Glomerular visceral epithelial cell (primary cell): ENCODE measurements at regions not wholly inside any gene's neighbourhood (a gene's known extent, or its start where the extent isn't known, plus 50 kb on each side); places are given as distances from the start of the nearest gene placed in this dataset.

Experiments used
- DNase-seq: peaks from one replicate; pipeline ENCODE4 v3.0.0-alpha.2; 2016; ENCODE audit errors: extremely low spot score

- no peak for DNase-seq
Observed at GRCh38 chr10:10626734-10627133, 390.9 kb upstream of the CELF2 start.

DNA sequence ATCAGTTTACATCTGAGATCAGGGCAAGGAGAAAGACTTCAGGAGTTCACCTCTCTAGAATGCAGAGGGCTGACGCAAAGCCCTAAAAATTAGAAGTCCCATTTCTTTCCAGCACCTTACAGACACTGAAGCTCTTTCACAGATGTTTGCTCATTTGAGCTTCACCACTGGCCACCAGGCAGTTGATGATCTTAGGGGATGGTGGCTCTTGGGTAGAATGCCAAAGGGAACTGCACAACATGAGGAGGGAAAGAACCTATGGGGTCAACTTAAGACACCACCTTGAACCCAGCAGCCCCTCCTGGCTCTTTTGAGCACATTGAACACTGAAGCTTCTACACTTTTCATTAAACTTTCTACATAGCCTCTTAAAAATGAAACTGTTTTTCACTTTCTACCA is 390.3 kb upstream of the CELF2 start:
- DNase-seq = no peak

- DNase-seq = no peak
Observed at GRCh38 chr10:10629512-10629911, 388.2 kb upstream of the CELF2 start.

- no peak for DNase-seq
Observed at GRCh38 chr10:10630281-10630680, 387.4 kb upstream of the CELF2 start.

DNA sequence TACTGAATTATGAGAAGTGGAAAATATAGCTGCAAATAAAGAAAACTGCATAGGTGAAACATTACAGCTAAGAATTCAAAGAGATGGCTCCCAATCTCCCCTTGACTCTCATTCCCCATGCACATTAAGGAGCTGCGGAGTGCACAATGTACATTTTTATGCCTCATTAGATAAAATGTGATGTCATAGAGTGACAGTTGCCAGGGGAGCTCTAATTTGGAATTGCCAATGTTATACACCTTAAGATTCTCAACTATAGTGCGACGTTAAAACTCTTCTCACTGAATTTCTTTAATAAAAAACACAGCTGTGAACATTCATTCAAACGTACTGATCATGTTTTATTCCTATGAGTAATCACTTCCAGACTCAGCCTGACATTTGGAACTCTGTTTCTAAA is 386.9 kb upstream of the CELF2 start:
- DNase-seq = no peak

GRCh38 chr10:10642189-10642588 is 375.5 kb upstream of the CELF2 start:
- no peak for DNase-seq

DNA sequence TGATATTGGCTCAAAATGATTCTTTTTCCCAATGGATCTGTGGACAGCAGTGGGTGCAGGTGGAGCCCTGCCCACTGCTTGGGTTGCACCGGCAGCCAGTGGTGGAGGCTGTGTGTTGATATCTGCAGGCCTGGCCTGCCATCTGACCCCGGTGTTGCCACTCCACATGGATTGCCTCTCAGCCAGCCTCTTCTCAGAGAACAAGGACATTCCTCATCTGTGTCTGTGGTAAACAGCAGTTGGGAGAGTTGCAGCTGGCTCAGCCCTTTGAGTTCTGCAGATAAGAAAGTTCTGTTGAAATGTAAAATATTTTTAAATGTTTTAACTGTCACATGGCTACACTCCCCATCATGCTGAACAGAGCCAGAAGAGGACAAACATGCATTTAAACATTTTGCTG is 374.9 kb upstream of the CELF2 start:
- no peak for DNase-seq

GRCh38 chr10:10644008-10644646 is 373.5 kb upstream of the CELF2 start:
- no peak for DNase-seq

DNA sequence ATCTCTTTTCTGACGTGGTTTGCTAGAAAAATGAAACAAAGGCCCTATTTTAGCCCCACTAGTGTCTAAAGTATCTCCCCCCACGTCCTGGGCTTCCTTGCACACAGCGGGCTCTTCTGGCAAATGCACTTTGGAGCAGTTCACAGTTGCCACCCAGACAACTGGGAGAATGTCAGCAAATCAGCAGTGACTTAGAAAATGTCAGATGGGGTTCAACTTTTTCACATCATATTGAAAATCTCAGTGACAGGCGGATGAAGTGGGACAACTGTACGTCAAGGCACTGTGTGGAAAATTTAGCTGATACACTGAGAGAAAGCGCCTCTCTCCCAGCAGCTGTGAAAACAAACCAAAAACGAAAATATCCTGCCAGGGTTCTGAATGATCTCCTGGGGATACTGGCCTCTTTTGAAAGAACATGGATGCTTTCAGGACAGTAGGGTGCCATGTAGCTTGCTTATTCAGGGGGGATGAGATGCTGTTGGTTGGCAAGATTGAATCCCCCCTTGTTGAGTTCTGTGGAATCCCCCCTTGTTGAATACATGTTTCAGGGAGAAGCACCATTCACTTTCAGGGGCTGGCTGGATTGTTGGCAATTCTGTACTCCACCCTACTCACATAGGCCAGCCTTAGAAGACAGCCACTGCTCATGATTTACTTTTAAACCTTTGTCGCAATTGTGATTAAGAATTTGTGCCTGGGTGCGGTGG is 372.8 kb upstream of the CELF2 start:
- no peak for DNase-seq

GRCh38 chr10:10647331-10647730 is 370.3 kb upstream of the CELF2 start:
- no peak for DNase-seq

DNA sequence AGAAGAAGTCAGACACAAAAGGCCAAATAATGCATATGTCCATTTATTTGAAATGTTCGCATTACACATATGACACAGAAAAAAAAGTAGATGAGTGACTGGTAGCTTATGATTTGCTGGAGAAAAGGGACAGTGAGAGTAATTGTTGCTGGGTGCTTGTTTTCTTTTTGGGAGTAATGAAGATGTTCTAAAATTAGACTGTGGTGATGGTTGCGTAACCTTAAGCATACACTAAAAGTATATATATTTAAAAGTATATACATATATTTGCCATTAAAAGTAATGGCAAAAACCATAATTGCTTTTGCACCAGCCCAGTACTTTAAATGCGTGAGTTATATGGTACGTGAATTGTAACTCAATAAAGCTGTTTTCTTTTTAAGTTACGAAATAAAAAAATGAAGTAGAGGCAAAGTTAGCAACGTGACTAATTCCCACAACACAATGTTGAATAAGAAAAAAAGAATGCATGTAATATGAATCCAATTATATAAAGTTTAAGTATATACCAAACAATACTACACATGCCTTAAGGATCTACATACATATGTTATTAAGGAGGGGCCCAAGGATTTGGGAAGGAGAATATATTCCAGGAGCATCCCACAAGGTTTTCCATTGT is 360.4 kb upstream of the CELF2 start:
- no peak for DNase-seq

- DNase-seq = no peak
Observed at GRCh38 chr10:10658172-10658785, 359.4 kb upstream of the CELF2 start.

- no peak for DNase-seq
Observed at GRCh38 chr10:10660054-10660453, 357.6 kb upstream of the CELF2 start.

GRCh38 chr10:10661176-10661575 is 356.5 kb upstream of the CELF2 start:
- DNase-seq = no peak

- DNase-seq = no peak
Observed at GRCh38 chr10:10662716-10663408, 354.8 kb upstream of the CELF2 start.

GRCh38 chr10:10663622-10664021 is 354.1 kb upstream of the CELF2 start:
- DNase-seq = no peak

DNA sequence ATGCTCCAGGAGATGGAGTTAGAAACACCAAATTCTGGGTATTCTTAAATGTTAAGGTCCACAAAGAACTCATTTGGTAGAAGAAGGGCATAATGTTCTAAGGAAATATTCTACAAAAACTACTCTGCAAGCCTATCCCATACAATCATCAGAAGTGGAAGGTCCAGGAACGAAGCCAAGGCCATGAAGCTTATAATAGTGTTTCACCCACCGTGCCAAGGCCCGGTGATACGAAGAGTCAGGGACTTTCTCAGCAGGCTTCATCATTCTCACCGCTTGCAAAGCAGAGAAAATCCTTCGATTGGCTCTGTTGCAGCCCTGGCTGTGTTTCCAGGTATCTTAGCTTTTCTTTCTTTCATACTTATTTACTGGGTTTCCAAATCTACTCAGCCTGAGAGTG is 351.9 kb upstream of the CELF2 start:
- no peak for DNase-seq

DNA sequence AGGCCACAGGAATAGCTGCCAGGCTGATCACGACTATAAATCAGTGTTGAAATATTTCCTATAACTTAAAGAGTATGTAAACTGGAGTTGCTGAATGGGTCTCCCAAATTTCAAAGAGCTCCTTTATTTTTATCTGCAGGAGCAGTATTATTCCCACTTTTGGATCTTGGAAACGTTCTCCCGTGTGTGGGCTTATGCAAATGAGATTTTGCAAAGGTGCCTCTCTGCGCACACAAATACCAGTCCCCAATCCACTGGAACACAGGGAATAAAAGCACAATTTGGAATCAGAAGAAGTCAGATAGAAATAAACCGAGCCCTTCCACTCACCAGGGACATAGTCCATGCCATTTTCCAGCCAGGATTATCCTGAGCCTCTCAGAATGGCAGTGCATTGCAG is 350.2 kb upstream of the CELF2 start:
- DNase-seq = no peak

DNA sequence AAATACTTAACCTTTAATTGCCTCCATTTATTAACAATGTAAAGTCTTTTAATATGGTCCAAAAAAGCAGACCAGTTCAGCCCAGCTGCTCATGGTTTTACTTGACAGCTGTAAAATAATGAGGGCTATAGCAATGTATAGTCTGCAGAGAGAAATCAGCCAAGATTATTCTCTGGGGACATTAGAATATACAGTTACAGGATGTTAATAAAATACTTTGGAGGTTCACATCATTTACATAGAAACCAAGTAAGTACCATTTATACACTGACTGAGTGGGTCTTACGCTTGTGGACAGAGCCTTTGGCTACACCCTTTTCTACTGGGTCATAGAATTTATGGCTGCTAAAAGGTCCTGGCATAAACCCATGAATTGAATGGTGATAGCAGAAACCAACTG is 340.7 kb upstream of the CELF2 start:
- no peak for DNase-seq

DNA sequence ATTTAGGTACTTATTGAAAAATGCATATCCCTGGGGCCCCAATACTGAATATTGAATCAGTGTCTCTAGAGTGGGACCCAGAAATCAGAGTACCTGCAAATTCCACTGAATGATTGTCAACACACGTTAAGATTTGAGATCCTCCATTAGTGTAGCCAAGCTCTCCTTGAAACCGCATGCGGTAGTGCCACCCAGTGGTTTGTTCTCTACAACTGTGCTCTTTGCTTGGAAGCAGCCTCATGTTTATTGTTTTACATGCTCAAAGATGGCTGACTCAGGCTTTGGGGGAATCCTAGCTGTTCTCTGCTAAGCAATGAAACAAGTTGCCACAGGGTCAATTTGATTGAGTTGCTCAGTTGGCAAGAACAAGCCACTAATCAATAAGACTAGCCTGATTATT is 340.2 kb upstream of the CELF2 start:
- DNase-seq = no peak

DNA sequence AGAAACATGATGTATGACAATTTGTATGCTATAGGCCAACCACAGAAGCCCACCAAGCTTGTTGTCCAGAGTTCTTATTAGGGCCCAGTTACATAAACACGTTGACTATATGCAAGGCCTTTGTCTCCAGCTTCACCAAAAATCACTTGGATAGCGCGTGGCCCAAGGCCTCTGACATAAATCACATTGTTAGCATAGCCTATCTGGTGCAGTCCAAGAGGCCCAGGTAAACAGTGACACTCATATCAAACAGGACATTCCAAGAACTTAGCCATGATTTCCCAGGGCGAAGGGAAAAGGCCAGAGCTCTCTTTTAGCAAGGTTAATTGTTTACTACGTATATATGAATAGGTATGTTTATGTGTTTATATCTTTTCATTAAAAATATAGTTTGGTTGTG is 337.2 kb upstream of the CELF2 start:
- DNase-seq = no peak

- no peak for DNase-seq
Observed at GRCh38 chr10:10684972-10685371, 332.7 kb upstream of the CELF2 start.
